HepG2 (cell line): ENCODE measurements at regions not wholly inside any gene's neighbourhood (a gene's known extent, or its start where the extent isn't known, plus 50 kb on each side); places are given as distances from the start of the nearest gene placed in this dataset.

Source experiments
- ATAC-seq: fragments of 200-7000 bp; cut with Tn5 transposase; 3 replicates; pipeline ENCODE4 v1.9.1; 2020; ENCODE audit warnings: mild to moderate bottlenecking, moderate library complexity
- BruUV-seq: library from RNA; stranded (reverse); fragments of 400-500 nt; replicated peaks from 2 replicates; lab custom pipeline; 2021; lab: Mats Ljungman, UMichigan
- CTCF ChIA-PET: fragments of 300-600 bp; formaldehyde crosslinking; extraction: SDS; loops from one replicate; lab custom pipeline; 2021; ENCODE audit warnings: low total read pairs, inconsistent platforms, low intra/inter-chr PET ratio; lab: Yijun Ruan, JAX
- POLR2A ChIA-PET: fragments of 350-600 bp; sonication (Branson Sonifier 250); formaldehyde crosslinking; loops from one replicate; lab custom pipeline; 2020; ENCODE audit warnings: antibody characterized with exemption, inconsistent platforms; lab: Yijun Ruan, JAX
- DNase-seq: peaks from one replicate; pipeline ENCODE4 v3.0.0-alpha.2; 2015; ENCODE audit warnings: low spot score
- FAIRE-seq: peaks from 3 replicates; lab custom pipeline; 2011; peaks lifted over from hg19 to GRCh38; lab: Jason Lieb, UNC
- H2AFZ ChIP-seq: one replicate; pipeline ENCODE4 v1.6.1; 2011; ENCODE audit warnings: low read length, inconsistent platforms
- H3K27ac ChIP-seq: fragments of 300-600 bp; 3 replicates; pipeline ENCODE4 v1.8.0; 2011; ENCODE audit warnings: mixed run types, mild to moderate bottlenecking, mixed read lengths, low read length, inconsistent platforms; ENCODE audit not compliant: insufficient read depth; ENCODE audit errors: extremely low read length
- H3K27me3 ChIP-seq, 2 experiments: fragments of 200-600 bp in 1 of 2; 2 replicates in 1 of 2; 3 replicates in 1 of 2; pipeline versions ENCODE4 v1.6.0 to v1.8.0; 2011; ENCODE audit warnings: low read length in 2 of 2, mild to moderate bottlenecking in 2 of 2, moderate library complexity in 2 of 2, inconsistent platforms in 1 of 2; ENCODE audit not compliant: insufficient read depth in 2 of 2, control insufficient read depth in 1 of 2
- H3K36me3 ChIP-seq, 2 experiments: fragments of 200-600 bp in 1 of 2; replicated peaks in 1 of 2; 2 replicates in 1 of 2; 3 replicates in 1 of 2; pipeline versions ENCODE4 v1.5.1 to v1.8.0; 2011; ENCODE audit warnings: low read length in 2 of 2, inconsistent platforms in 1 of 2; ENCODE audit not compliant: insufficient read depth in 2 of 2, control insufficient read depth in 1 of 2
- H3K4me1 ChIP-seq: 2 replicates; pipeline ENCODE4 v1.5.1; 2012; ENCODE audit warnings: low read length, inconsistent platforms; ENCODE audit not compliant: insufficient read depth
- H3K4me2 ChIP-seq: 2 replicates; pipeline ENCODE4 v1.6.0; 2011; ENCODE audit warnings: low read depth, low read length, inconsistent platforms
- H3K4me3 ChIP-seq, 3 experiments: fragments of 200-600 bp in 1 of 3; sonication (generic), shearing (Covaris generic) in 1 of 3; replicated peaks in 1 of 3; 2 replicates each; pipeline ENCODE4 v1.5.1; 2011 to 2016; ENCODE audit warnings: low read length in 3 of 3, inconsistent platforms in 2 of 3, low read depth in 2 of 3, mild to moderate bottlenecking in 2 of 3, control low read depth in 1 of 3, mixed read lengths in 1 of 3; ENCODE audit not compliant: insufficient read depth in 1 of 3
- H3K79me2 ChIP-seq: one replicate; pipeline ENCODE4 v1.6.1; 2011; ENCODE audit warnings: low read length, inconsistent platforms; ENCODE audit not compliant: insufficient read depth
- H3K9ac ChIP-seq: 2 replicates; pipeline ENCODE4 v1.6.0; 2011; ENCODE audit warnings: mild to moderate bottlenecking, low read depth, low read length, inconsistent platforms; ENCODE audit not compliant: insufficient read depth
- H3K9me3 ChIP-seq: 2 replicates; pipeline ENCODE4 v1.5.1; 2012; ENCODE audit warnings: mild to moderate bottlenecking, low read length
- H4K20me1 ChIP-seq: 2 replicates; pipeline ENCODE4 v1.6.0; 2011; ENCODE audit warnings: inconsistent platforms, mild to moderate bottlenecking, low read length, moderate library complexity; ENCODE audit not compliant: insufficient read depth
- AHR ChIP-seq: IDR thresholded peaks from 2 replicates; pipeline ENCODE4 v1.6.1; 2018; ENCODE audit warnings: missing genetic modification reagents, missing compliant biosample characterization
- ELF4 ChIP-seq: sonication (generic); formaldehyde crosslinking; IDR thresholded peaks from 2 replicates; pipeline ENCODE4 v1.5.0; 2020; ENCODE audit warnings: missing genetic modification reagents, mild to moderate bottlenecking, moderate library complexity, borderline replicate concordance
- FLYWCH1 ChIP-seq: sonication (generic); formaldehyde crosslinking; IDR thresholded peaks from 2 replicates; pipeline ENCODE4 v1.8.1; 2023; ENCODE audit warnings: mild to moderate bottlenecking, missing genetic modification reagents
- PITX1 ChIP-seq: sonication (generic); formaldehyde crosslinking; IDR thresholded peaks from 2 replicates; pipeline ENCODE4 v1.5.1; 2020; ENCODE audit warnings: mild to moderate bottlenecking, missing genetic modification reagents
- POLR2A ChIP-seq, 2 experiments: IDR thresholded peaks; 2 replicates each; pipeline ENCODE4 v1.6.1; 2011; ENCODE audit warnings: low read depth in 2 of 2, low read length in 2 of 2, mild to moderate bottlenecking in 1 of 2, moderate library complexity in 1 of 2; ENCODE audit not compliant: insufficient read depth in 1 of 2
- PTBP1 ChIP-seq: fragments of 200-400 bp; formaldehyde crosslinking; IDR thresholded peaks from 2 replicates; pipeline ENCODE4 v1.6.1; 2018; ENCODE audit warnings: low read length, low read depth; ENCODE audit not compliant: poor library complexity, severe bottlenecking
- RBFOX2 ChIP-seq: fragments of 200-400 bp; formaldehyde crosslinking; IDR thresholded peaks from 2 replicates; pipeline ENCODE4 v1.6.1; 2017; ENCODE audit warnings: low read depth, mild to moderate bottlenecking, low read length
- SMAD9 ChIP-seq: sonication (generic); formaldehyde crosslinking; IDR thresholded peaks from 2 replicates; pipeline ENCODE4 v1.5.1; 2020; ENCODE audit warnings: mild to moderate bottlenecking, missing genetic modification reagents
- ZNF136 ChIP-seq: sonication (generic); formaldehyde crosslinking; IDR thresholded peaks from 2 replicates; pipeline ENCODE4 v1.8.1; 2022; ENCODE audit warnings: low read depth, mild to moderate bottlenecking, moderate library complexity, missing genetic modification reagents
- ZNF564 ChIP-seq: sonication (generic); formaldehyde crosslinking; IDR thresholded peaks from 2 replicates; pipeline ENCODE4 v1.8.1; 2023; ENCODE audit warnings: mild to moderate bottlenecking, missing genetic modification reagents
- ZNF644 ChIP-seq: IDR thresholded peaks from 2 replicates; pipeline ENCODE4 v1.6.1; 2016; ENCODE audit warnings: low read depth
- WGBS: methylation state at CpG from one replicate; pipeline ENCODE4 v1.1.6; 2017; ENCODE audit warnings: low lambda C conversion rate; 5-methylcytosine and 5-hydroxymethylcytosine counted together
- in situ Hi-C: cut with HindIII; loops from 2 replicates; pipeline ENCODE4 v1.10.0; 2017; ENCODE audit warnings: low pct_unique_long_range_greater_than_20kb; ENCODE audit not compliant: extremely low pct_ligation_motif_present
- intact Hi-C: fragments of 100-400 bp; cut with micrococcal nuclease; formaldehyde crosslinking; loops from one replicate; pipeline ENCODE4 v1.10.0; 2022; ENCODE audit not compliant: unreplicated experiment
- TF ChIP-seq, protein P1 (sequence below): sonication (generic); formaldehyde crosslinking; IDR thresholded peaks from 2 replicates; pipeline ENCODE4 v1.5.1; 2020; ENCODE audit warnings: missing genetic modification reagents, mild to moderate bottlenecking, borderline replicate concordance
- TF ChIP-seq, protein P2 (sequence below): sonication (generic); formaldehyde crosslinking; IDR thresholded peaks from 2 replicates; pipeline ENCODE4 v1.4.0; 2020; ENCODE audit warnings: missing genetic modification reagents, borderline replicate concordance

DNA sequence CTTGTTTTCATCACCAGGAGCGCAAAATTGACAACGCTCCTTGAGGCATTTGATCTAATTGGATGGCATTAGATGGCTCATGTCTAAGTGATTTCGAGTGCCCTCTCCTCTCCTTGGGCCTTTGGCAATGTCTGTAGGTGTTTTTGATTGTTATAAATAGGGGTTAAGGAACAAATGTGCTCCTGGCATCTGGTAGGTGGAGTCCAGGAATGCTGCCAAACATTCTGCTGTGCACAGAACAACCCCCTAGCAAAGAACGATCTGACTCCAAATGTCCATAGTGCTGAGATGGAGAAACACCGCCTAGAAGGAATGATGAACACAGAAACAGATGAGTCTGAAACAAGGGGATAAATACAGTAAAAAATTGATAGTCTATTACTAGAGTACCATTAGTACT lies 68.0 kb upstream of the C1QTNF9B start (continued):
- TF ChIP-seq AHR (CRISPR knock-in tag): no peak
- no peak for TF ChIP-seq PTBP1
- TF ChIP-seq PITX1 (CRISPR knock-in tag): no peak
- no peak for TF ChIP-seq ZNF644
- no peak for TF ChIP-seq ZNF136 (CRISPR knock-in tag)
- TF ChIP-seq, protein P1, sequence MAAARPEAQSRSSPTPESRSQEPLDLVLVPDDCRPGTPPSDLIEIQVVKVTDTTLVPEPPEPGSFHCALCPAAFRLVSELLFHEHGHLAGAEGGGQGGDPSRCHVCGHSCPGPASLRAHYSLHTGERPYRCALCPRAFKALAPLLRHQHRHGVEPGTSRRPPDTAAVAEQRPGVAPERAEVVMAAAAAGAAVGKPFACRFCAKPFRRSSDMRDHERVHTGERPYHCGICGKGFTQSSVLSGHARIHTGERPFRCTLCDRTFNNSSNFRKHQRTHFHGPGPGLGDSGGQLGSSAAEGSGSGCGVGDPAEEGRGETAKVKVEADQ (CRISPR knock-in tag): no peak
- TF ChIP-seq POLR2A (IDR thresholded peaks at IDR 0.05; ENCODE audit: insufficient read depth in 1 of 2, low read depth in 2 of 2, low read length in 2 of 2): no peak
- no peak for TF ChIP-seq RBFOX2

DNA sequence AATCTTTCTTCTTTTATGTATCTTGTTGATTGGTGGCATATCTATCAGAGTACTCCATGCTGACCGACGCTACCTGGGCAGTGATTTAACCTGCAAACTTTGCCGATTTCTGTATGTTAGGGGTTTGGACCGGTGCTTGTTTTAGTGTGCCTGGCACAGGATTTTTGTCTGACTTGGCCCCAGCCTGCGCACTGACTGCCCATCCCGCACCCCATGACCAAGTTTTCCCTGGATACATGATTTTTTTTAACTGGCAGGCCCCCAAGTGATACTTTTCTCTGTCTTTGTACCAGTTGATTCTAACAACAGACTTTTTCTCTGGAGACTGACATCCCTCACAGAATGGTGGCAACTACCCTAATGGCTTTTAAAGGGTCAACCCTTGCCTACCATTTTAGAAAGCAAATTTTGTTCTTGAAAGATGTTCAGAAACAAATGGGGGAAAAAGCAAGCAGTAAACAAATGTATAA lies 69.0 kb upstream of the C1QTNF9B start:
- Histone ChIP-seq H3K36me3 (no peaks in the 10 kb centered on the region), H3K9me3 (no peaks in the 10 kb centered on the region), H3K79me2 (no peaks in the 10 kb centered on the region), H3K27me3 (peaks cover 0 to 3% of the 10 kb centered on the region in 2 experiments; a peak in 1 of 5 replicates), H3K9ac (no peak overlapping the region), H2AFZ (no peak overlapping the region), H3K4me1 (no peaks in the 10 kb centered on the region), H3K27ac (no peak overlapping the region), H3K4me3 (no peak overlapping the region), H4K20me1 (no peaks in the 10 kb centered on the region), H3K4me2 (no peak overlapping the region)
- POLR2A ChIA-PET: no interaction called here
- FAIRE-seq: no peak
- intact Hi-C loops: no loop called here
- TF ChIP-seq FLYWCH1 (CRISPR knock-in tag): no peak
- no peak for TF ChIP-seq ELF4
- TF ChIP-seq SMAD9: no peak
- no peak for TF ChIP-seq ZNF564 (CRISPR knock-in tag)
- TF ChIP-seq, protein P2, sequence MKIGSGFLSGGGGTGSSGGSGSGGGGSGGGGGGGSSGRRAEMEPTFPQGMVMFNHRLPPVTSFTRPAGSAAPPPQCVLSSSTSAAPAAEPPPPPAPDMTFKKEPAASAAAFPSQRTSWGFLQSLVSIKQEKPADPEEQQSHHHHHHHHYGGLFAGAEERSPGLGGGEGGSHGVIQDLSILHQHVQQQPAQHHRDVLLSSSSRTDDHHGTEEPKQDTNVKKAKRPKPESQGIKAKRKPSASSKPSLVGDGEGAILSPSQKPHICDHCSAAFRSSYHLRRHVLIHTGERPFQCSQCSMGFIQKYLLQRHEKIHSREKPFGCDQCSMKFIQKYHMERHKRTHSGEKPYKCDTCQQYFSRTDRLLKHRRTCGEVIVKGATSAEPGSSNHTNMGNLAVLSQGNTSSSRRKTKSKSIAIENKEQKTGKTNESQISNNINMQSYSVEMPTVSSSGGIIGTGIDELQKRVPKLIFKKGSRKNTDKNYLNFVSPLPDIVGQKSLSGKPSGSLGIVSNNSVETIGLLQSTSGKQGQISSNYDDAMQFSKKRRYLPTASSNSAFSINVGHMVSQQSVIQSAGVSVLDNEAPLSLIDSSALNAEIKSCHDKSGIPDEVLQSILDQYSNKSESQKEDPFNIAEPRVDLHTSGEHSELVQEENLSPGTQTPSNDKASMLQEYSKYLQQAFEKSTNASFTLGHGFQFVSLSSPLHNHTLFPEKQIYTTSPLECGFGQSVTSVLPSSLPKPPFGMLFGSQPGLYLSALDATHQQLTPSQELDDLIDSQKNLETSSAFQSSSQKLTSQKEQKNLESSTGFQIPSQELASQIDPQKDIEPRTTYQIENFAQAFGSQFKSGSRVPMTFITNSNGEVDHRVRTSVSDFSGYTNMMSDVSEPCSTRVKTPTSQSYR (CRISPR knock-in tag): no peak
- CTCF ChIA-PET: no interaction called here
- WGBS: 49% methylated on average over 6 of the region's 6 CpGs
- ATAC-seq: no peak
- in situ Hi-C loops: no loop called here
- DNase-seq: no peak
- BruUV-seq: no TSS peak
